ENCODE measurements at regions not wholly inside any gene's neighbourhood (a gene's known extent, or its start where the extent isn't known, plus 50 kb on each side); places are given as distances from the start of the nearest gene placed in this dataset.

GRCh38 chr2:11922294-11922693 lies 175.9 kb downstream of the LPIN1 start:
- no peak for DNase-seq (ENCODE audit: low read depth)
- no peak for TF ChIP-seq CTCF (IDR thresholded peaks at IDR 0.05; ENCODE audit: insufficient read depth, low read depth, low read length, missing control alignments)
- no peak overlapping the region for H3K4me3 ChIP-seq (ENCODE audit: low read length)

- no peak for TF ChIP-seq CTCF (IDR thresholded peaks at IDR 0.05; ENCODE audit: insufficient read depth, low read depth, low read length, missing control alignments)
- DNase-seq (ENCODE audit: low read depth) = no peak
- no peak overlapping the region for H3K4me3 ChIP-seq (ENCODE audit: low read length)
These were observed 177.5 kb downstream of the LPIN1 start for GRCh38 chr2:11923935-11924334.

- no peak for DNase-seq (ENCODE audit: low read depth)
- H3K4me3 ChIP-seq (ENCODE audit: low read length) = no peak overlapping the region
- TF ChIP-seq CTCF (IDR thresholded peaks at IDR 0.05; ENCODE audit: insufficient read depth, low read depth, low read length, missing control alignments) = no peak
These were observed 179.0 kb downstream of the LPIN1 start for GRCh38 chr2:11925295-11926066.

GRCh38 chr2:11930211-11930761 lies 183.9 kb downstream of the LPIN1 start:
- TF ChIP-seq CTCF (IDR thresholded peaks at IDR 0.05; ENCODE audit: insufficient read depth, low read depth, low read length, missing control alignments) = no peak
- no peak overlapping the region for H3K4me3 ChIP-seq (ENCODE audit: low read length)
- no peak for DNase-seq (ENCODE audit: low read depth)

- peak; percentile 10 for DNase-seq (ENCODE audit: low read depth)
- no peak for TF ChIP-seq CTCF (IDR thresholded peaks at IDR 0.05; ENCODE audit: insufficient read depth, low read depth, low read length, missing control alignments)
- no peak overlapping the region for H3K4me3 ChIP-seq (ENCODE audit: low read length)
These were observed 185.6 kb downstream of the LPIN1 start for GRCh38 chr2:11932048-11932512.

- no peak for TF ChIP-seq CTCF (IDR thresholded peaks at IDR 0.05; ENCODE audit: insufficient read depth, low read depth, low read length, missing control alignments)
- no peak overlapping the region for H3K4me3 ChIP-seq (ENCODE audit: low read length)
- no peak for DNase-seq (ENCODE audit: low read depth)
These were observed 186.5 kb downstream of the LPIN1 start for GRCh38 chr2:11932962-11933361.
